ENCODE measurements at regions not wholly inside any gene's neighbourhood (a gene's known extent, or its start where the extent isn't known, plus 50 kb on each side); places are given as distances from the start of the nearest gene placed in this dataset.

DNA sequence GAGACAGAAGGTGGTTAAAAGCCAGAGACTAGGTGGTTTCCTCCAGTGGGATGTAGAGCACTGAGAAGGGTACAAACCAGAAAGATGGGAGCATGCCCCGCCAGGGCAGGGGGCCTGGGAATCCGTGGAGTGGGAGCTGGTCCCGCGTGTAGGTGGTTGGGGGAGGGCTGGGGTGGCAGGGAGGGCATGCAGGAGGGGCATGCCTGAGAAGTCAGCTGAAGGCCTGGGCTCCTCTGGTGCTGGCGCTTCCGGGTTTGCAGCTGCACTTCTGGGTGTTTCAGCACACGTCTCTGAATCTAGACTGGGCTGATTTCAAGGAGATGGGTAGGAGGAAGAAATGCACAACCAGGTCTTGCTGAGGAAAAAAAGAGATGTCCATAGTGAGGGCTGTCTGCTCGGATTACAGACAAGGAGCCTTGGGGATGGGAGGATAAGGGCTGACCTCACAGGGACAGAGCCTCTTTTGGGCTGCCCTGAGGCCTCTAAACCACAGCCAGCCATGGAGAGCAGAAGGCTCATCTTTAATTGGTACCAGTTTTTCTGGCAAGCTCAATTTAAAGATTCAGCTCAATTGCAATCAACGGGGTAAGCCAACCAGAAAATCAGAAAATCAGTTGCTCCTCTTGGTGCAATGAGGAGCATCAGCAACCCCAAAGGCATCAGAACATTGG lies 151.9 kb downstream of the FAM43A start:
- DNase-seq (ENCODE audit: low spot score): no peak

DNA sequence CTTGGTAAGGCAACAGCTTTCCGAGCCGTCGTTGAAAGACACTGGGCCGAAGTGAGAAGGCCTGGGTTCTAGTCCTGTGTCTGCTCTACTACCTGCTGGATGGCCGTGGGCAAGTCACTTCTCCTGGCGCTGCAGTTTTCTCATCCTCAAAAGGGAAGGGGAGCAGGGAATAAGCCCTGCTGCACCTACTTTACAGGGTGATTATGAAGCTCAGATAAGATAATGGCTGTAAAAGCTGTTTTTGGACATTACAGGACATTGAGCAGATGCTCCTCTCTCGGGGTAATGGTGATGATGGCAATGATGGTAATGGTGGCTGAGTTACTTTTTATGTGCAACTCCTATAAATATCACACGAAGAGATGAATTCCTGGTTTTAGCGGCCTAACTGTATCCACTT lies 152.6 kb downstream of the FAM43A start:
- DNase-seq (ENCODE audit: low spot score): no peak

GRCh38 chr3:194840661-194841514 lies 155.2 kb downstream of the FAM43A start:
- DNase-seq (ENCODE audit: low spot score): peak; percentile 71

DNA sequence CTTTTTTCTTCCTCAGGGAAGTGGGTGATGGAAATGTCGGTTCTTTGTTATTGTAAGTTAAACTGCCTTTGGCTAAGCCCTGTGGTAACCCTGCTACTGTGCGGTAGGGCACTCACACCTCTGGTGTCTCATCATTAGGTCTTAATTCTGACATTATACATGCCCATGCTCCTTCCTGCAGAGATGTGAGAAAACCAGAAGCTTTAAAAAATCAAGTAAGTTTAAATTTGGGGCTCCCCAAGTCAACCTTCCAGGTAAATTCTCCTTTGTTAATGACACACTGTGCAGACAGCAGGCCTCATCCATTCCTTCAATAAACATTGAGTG lies 155.8 kb downstream of the FAM43A start:
- no peak for DNase-seq (ENCODE audit: low spot score)

- no peak for DNase-seq (ENCODE audit: low spot score)
Measured at GRCh38 chr3:194843556-194843955, 157.9 kb downstream of the FAM43A start.

DNA sequence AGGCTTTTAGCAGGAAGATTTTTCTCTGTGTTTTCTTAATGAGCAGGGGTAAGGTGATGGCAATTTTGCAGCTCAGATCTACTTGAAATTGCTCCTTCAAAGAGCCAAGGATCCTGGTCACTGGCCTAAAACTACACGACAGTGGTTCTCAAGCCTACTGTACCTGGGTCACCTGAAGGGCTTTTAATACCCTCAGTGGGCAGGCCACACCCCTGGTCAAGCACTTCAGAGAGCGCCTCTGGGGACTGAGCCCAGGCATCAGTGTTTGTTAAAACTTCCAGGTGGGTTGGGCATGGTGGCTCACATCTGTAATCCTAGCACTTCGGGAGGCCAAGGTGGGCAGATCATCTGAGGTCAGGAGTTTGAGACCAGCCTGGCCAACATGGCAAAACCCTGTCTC lies 158.4 kb downstream of the FAM43A start:
- no peak for DNase-seq (ENCODE audit: low spot score)

DNA sequence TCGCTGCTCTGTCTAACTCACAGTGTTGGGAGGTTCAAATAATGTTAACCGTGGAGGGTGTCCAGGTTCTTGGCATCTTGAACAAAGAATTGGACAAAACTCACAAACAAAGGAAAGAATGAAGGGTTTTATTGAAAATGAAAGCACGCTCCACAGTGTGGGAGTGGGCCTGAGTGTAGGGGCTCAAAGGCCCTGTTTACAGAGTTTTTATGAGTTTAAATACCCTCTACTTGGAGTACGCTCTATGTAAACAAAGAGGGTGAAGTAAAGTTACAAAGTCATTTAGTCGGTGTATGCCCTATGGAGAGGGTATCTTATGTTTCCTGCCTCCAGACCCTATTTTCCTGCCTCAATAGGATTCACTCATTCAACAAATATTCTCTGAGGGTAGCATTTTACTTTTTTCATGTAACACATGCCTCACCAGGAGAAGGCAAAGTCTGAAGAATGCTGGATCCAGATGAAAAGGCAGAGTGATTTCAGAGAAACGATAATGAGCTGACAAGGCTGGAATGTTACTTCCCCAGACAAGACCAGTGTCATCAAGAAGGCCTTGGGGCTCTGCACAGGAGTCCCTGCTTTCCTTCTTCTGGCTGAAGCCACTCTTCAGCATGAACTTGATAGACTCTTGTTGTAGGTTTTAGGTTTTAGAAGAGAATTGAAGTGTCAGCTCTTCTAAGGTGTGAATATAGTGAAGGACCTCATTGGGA lies 163.6 kb downstream of the FAM43A start:
- no peak for DNase-seq (ENCODE audit: low spot score)

DNA sequence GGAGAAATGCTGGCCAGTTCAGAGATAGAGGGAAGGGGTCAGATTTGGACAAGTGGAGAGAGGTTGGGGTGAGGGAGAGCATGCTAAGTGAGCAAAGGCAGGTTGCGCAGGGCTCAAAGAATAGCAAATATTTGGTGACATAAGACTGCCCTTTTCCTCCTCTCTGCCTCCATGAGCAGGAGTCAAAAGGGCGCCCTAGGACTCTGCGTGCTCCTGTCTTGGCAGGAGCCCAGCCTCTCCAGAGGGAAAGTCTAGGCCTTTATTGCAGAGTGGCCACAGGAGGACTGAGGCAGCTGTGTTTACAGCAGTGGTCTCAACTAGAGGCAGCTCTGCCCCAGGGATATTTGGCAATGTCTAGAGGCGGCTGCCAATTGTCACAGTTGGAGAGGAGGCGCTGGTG lies 165.6 kb downstream of the FAM43A start:
- DNase-seq (ENCODE audit: low spot score): no peak

DNA sequence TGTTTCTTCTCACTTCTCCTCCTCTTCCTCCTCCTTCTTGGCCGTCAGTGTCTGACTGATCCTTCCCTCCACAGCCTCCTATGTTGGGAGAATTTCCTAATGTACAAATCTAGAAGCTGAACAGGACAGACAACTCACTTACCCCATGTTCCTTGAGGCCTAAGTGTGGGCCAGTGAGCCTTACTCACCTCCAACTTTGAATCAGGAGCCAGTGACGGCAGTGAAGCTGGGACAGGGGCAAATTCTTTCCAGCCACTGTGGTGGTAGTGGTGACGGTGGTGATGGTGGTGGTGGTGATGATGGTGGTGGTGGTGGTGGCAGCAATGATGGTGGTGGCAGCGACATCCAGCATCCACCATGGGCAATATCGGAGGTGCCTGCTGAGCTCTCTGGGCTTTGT lies 166.3 kb downstream of the FAM43A start:
- no peak for DNase-seq (ENCODE audit: low spot score)

- no peak for DNase-seq (ENCODE audit: low spot score)
Measured at GRCh38 chr3:194852345-194852744, 166.7 kb downstream of the FAM43A start.

- DNase-seq (ENCODE audit: low spot score): no peak
Measured at GRCh38 chr3:194852831-194853508, 167.3 kb downstream of the FAM43A start.

- DNase-seq (ENCODE audit: low spot score): no peak
Measured at GRCh38 chr3:194854206-194854605, 168.5 kb downstream of the FAM43A start.

- no peak for DNase-seq (ENCODE audit: low spot score)
Measured at GRCh38 chr3:194854659-194855390, 169.1 kb downstream of the FAM43A start.

DNA sequence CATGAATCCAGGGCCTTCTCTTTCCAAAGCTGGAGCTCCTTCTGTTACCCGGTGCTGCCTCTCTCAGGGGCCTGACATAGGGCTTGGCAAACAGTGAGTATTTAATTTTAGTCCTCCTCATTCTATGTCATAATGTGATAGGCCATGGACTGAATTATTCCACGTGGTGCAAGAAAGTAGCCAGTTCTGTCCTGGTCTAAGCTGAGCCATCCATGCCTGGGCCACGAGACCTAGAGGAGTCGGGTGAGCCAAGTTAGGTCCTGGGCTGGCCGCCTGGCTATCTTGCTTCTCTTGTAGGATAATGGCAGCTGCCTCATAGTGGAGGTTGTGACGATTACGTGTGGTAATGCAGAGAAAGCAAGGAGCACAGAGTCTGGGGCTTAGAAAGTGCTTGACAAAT lies 170.6 kb downstream of the FAM43A start:
- no peak for DNase-seq (ENCODE audit: low spot score)

DNA sequence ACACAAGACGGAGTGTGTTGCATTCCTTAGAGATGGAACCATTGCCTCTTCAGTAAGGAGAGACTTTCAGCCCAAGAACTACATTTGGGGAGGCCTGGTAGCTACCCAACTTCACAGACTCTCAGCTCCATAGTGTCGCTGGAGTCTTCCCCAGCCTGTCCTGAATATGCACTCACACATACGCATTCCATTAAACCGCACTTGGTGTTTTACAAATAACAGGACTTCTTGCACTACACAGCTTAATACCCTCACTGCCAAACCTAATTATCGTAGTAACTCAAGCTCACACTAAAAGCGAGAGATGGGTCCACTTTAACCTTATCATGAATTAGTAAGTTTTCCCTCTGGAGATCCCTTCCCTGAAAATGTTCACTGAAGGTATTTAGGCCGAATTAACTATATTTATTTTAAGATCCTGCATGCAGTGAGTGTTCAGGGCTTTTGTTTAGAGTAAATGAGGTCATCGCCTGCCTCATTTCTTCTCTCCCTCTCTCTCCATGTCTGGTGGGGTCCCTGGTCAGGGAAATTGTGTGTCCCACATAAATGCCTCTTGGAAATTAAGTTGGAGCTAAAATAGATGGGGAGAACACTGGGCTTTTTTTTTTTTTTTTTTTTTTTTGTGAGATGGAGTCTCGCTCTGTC lies 171.9 kb downstream of the FAM43A start:
- DNase-seq (ENCODE audit: low spot score): no peak

- no peak for DNase-seq (ENCODE audit: low spot score)
Measured at GRCh38 chr3:194858382-194858781, 172.7 kb downstream of the FAM43A start.

DNA sequence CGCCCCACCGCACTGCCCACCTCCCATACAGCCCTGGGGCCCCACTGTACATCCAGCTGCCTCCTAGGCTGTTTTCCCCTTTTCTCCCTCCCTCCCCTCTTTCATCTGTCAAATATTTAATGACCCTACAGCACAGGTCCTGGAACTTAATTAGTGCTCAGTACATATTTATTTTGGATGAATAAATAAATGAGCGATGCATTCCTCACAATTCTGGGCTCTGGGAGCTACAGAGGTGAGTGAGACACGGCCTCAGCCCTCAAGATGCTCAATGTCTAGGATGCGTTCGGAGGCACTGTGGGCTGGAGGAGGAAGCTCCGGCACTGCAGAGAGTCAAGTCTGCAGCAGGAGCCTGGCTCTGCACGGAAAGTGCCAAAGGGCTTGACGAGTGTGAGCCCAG lies 175.0 kb downstream of the FAM43A start:
- DNase-seq (ENCODE audit: low spot score): no peak

- DNase-seq (ENCODE audit: low spot score): no peak
Measured at GRCh38 chr3:194861375-194861774, 175.7 kb downstream of the FAM43A start.

- no peak for DNase-seq (ENCODE audit: low spot score)
Measured at GRCh38 chr3:194865061-194865460, 179.4 kb downstream of the FAM43A start.

GRCh38 chr3:194865615-194866014 lies 179.9 kb downstream of the FAM43A start:
- no peak for DNase-seq (ENCODE audit: low spot score)

- DNase-seq (ENCODE audit: low spot score): no peak
Measured at GRCh38 chr3:194866236-194866635, 180.6 kb downstream of the FAM43A start.

Data from COLO829 (cell line).